HK-2 (cell line): ENCODE measurements at regions not wholly inside any gene's neighbourhood (a gene's known extent, or its start where the extent isn't known, plus 50 kb on each side); places are given as distances from the start of the nearest gene placed in this dataset.

Experiments used
- DNase-seq: peaks from one replicate; pipeline ENCODE4 v3.0.0-alpha.2; 2018; ENCODE audit not compliant: unreplicated experiment

DNA sequence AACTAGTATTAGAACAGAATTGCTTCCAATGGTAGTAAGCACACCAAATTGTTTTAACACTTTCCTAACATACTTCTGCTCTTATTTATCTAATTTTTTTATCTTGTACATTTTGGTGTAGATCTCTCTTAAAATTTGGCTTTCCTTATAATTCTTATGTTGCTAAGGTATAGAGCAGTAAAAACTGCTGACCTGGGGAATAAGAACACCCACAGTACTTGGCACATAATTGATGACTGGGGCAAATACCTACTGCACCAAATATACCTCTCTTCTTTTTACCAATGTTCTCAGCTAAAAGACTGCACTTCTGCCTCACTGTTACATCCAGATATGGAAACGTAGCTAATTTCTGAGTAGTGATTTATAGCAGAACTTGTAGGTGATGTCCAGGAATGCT lies 642.2 kb downstream of the LIG4 start:
- no peak for DNase-seq

DNA sequence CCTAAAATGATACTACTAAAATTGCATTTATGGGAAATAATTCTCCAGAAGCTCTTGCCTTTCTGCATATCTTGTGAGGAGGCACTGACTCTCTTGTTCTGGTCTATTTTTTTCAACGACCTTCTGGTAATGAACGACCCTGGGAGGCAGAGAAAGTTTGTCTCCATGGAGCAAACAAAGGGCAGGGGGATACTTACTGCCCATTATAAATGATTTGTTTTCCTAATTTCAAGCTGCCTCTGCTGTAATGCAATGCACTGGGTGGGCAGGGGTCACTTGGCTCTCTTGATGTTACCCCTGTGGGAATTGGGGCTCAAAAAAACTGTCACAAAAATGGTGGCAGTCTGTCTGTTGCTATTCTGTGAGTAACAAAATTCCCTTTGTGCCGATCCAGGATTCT lies 643.2 kb downstream of the LIG4 start:
- no peak for DNase-seq

DNA sequence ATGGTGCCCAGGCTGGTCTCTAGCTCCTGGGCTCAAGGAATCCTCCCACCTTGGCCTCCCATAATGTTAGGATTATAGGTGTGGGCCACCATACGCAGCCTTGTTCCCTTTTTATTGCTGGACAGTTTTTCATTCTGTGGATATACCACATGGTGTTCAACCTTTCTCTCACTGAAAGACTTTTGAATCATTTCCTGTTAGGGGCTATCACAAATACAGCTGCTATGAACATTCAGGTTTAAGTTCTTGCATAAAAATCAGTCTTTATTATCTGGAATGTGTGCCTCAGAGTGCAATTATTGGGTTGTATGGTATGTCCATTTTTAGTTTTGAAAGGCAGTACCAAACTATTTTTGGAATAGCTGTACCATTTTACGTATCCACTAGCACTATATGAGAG lies 647.2 kb downstream of the LIG4 start:
- DNase-seq, result no peak

DNA sequence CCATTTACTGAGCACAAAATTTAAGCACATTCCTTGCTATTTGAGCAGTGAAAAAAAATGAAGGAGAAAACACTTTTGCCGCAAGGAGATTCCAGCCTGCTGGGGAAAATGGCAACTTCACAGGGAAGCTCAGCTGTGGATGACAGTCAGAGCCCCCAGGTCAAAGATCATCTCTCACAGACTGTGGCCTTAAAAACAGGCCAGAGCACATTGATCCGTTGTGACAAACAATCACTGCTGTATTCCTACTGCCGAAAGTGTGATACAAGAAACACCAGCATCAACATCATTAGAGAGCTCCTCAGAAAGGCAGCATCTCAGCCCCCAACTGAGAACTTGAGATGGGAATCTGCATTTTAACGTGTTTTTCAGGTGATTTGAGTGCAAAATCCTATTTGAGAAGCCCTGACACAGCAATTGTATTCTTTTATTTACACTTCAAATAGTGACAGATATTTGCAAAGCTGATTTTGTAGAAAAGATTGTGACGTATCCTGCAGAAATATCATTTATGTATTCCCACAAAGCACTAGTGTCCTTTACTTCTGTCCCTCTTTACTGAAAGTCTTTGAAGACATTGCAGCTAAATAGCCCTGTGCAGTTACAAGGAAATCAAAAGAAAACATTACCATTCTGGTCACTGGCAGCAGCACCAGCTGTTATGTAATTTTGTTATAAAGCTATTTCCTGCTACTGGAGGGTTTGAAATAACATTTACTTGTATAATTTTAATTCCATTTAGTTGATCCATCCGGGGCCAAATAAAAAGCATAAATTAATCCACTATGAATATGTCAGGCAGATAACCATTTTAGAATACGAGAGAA lies 652.0 kb downstream of the LIG4 start:
- DNase-seq, result no peak

DNA sequence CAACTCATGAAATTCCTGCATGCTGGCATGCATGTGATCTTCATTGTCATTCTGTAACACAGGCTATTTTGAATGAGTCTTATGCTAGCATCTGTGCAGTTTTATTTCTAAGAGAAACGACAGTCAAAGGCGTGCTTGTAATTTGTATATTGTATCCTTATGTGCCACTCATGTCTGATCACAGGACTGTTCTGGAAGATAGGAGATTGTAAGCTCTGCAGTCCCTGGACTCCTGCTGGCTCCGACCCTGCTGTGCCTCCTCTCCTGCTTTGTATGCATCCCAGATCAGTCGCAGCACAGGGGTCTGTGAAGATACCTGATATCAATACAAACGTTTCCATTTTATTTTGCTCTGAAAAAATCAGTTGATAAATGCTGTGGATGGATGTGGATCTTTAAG lies 653.1 kb downstream of the LIG4 start:
- no peak for DNase-seq

DNA sequence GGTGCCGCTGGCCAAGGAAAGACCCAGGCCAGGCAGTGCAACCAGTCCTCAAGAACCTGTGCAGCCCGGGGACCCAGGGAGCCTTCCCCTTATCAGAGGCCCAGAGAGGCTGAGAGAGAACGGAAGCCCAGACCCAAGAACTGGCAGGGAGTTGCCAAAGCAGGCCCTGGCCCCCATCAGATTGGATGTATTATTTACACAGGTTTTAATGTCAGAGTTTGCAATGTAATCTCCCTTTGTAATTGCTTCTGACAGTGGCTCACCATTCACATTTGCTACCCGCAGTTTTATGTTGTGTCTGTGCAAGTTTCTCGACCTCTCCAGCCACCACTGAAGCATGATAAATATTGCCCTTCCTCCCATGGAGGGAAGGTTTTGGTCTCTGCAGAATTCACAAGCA lies 660.9 kb downstream of the LIG4 start:
- no peak for DNase-seq

DNA sequence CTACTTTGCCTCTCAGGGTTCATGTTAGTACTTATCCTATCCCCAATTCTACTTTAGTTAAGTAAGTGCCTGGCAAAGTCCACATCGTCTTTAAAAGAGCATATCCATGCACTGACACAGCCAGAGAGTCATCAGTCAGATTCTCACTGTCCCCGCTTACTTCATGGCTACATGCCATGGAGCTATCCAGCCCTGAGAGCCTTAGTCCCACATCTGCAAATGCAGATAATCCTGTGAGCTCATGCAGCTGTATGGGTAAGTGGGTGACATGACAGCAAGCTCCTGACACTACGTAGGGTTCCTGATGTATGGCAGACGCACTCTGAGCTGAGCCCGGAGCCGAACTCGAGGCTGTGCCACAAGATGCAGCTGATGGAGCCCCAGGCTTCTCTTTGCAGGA lies 661.5 kb downstream of the LIG4 start:
- DNase-seq, result no peak

DNA sequence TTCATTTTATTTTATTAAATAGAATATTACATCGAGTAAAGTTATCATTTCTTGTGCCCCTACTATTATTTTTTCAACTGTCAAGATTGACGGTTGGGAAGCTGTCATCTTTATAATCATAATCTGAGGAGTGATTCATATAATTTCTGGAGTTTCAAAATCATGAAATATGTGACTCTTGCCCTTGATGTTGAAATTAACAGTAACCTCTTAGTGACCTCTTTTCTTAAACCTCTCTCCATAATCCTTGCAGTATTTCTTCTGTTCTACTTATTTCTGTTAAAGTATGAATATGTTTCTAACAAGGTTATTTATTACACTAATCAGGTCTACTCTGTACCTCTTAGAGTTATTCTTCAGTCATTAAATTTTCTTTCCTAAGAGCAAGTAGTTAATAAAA lies 663.8 kb downstream of the LIG4 start:
- DNase-seq, result no peak

DNA sequence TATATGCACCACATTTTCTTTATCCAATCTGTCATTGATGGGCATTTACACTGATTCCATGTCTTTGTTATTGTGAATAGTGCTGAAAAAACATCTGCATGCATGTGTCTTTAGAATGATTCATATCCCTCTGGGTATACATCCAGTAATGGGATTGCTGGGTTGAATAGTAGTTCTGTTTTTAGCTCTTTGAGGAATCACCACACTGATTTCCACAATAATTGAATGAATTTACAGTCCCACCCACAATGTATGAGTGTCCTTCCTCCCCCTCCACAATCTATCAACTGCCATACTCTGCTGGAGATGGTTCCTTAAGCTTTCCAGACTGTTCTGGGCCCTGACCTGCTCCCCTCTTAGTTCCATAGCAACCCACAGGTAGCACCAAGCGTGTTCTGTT lies 667.0 kb downstream of the LIG4 start:
- no peak for DNase-seq

DNA sequence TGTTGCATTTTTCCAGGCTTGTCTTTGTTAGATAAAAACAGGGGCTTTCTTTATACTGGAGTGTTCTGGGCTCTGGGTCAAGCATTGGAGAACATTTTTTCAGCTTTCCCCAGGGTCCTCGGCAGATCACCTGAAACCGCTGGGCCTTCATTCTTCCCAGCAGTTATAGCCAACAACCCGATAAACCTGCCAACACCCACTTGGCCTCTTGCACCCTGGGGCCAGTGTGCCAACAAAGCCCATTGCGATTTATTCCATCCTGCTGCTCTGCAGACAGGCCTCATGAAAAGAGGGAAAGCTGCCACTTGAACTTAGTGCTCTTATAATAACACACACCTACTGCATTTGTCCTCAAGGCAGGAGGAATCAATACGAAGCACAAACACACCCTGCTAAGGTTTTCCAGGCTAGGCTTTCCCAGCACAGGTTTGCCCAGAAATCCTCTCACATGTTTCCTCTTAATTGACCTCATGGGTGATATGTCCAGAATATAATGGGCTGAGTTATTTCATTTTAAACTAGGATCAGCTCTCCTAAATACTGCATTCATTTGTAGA lies 669.3 kb downstream of the LIG4 start:
- DNase-seq, result no peak

DNA sequence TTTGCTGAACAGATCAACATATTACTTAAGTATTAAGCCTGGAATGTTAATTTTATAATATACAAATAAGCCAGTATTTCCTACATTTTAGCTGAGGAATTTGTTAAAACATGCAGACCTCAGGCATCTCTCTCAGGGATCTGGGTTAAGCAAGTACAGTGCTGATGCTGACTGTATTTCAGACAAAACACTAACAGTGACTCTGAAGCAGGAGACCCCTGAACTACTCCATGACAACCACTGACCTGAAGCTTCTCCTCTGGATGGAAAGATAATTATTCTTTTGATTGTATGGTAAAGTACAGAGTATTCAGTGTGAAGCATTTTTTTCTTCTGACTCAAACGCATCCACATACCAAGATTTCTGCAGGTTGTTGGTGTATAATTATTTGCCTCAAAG lies 680.8 kb downstream of the LIG4 start:
- no peak for DNase-seq

DNA sequence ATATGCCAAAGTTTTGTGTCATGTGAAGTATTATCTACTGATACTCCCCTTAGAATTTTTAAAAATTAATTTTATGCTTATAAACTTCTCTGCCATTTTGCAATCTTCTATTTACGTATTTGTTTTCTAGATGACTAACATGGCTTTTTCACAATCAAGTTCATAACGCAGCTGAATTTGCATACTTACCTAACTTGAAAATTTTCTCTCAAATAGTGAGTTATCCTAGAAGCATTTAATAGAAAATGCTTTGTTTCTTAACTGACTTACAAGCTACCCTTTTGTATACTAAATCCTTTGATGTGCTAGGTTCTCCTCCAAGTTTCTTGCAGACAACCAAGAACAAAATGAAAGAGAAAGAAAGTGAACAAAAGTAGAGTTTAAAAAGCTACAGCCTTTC lies 683.5 kb downstream of the LIG4 start:
- DNase-seq, result no peak

DNA sequence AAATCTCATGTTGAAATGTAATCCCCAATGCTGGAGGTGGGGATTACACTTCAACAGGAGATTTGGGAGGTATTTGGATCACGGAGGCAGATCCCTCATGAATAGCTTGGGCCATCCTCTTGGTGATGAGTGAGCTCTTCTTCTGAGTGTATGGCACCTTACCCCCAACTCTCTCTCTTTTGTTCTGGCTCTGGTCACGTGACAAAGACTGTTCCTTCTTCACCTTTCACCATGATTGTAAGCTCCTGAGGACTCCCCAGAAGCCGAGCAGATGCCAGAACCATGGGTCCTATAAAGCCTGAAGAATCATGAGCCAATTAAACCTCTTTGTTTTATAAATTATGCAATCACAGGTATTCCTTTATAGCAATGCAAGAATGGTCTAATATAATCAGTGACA lies 684.2 kb downstream of the LIG4 start:
- no peak for DNase-seq

DNA sequence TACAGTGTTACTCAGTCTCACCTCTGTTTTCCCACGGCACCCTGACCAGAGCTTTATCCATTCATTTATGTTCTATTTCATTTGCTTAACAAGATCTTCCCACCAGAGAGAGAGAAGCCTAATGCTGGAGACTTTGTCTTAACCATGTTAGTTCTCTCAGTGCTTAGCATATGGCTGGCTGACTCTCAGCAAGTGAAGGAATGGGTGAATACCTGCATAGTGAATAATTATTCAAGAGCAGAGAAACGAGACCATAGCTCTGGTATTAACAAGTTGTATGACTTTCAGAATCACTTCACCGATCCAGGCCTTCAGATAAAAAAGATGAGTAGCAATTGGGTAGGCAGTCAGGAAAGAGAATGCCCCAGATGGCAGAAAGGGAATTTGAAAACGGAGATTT lies 686.3 kb downstream of the LIG4 start:
- no peak for DNase-seq

DNA sequence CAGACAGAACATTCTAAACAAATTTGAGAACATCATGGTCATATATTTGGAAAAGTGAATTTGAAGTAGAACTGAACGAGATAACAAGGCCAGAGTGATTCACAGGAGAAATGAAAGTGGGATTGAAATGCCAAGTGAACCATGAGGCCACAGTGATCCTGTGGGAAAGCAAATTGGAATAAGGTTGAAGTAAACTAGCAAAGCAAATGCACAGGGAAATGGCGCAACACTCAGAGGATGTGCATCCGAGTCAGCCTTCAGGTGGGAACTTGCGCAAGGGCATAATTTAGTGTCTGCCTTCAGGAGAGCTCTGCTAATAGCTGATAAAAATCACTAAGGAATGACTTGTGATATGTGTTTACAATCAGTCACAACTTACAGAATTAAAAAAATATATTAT lies 696.6 kb downstream of the LIG4 start:
- no peak for DNase-seq

DNA sequence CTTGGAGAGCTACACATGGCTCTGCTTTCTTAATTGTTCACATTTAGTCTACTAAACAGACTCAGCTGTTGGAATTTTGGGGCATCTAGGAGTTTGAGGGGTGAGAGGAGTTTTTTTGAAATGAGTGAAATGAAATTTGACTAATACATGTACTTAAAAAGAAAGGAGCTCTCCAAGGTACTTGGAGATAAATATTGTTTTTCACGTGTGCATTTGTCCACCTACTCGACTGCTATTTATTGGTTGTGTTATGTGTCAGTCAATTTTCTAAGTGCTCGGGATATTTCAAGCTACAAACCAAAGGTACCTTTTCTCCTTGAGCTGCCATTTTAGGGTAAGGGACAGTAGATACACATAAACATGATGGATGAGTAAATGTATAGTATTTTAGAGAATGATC lies 697.0 kb downstream of the LIG4 start:
- DNase-seq, result no peak

DNA sequence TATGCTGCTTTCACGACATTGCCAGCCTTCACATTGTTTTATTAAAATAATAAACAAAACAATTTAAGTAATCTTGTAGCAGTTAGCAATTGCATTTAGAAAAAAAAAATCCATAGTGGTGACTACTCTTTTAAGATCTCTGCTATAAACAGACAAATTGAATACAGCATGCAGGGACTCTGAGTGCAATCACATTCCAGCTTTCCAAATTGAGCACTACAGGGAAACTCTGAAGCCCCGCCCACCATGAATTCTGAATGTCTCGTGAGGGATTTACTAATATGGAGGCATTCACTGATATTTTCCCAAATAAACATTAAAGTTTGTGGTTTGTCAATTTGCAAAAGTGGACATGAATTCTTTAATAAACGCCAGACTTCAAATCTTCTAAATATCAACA lies 698.8 kb downstream of the LIG4 start:
- DNase-seq, result no peak

DNA sequence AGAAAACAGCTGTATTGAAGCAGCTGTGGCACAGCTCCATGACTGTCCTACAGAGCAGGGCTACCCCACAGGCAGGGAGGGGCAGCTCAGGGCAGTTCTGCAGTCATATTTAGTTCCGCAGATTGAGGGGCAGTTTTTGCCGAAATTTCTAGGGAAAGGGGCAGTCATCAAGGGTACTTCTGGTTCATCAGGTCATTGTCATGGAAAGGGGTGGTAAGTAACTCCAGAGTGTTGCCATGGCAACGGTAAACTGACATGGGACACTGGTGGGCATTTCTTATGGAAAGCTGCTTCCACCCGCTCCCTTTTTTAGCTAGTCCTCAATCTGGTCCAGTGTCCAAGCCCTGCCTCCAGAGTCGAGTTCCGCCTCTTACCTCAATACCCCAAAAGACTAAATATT lies 702.8 kb downstream of the LIG4 start:
- DNase-seq, result no peak

DNA sequence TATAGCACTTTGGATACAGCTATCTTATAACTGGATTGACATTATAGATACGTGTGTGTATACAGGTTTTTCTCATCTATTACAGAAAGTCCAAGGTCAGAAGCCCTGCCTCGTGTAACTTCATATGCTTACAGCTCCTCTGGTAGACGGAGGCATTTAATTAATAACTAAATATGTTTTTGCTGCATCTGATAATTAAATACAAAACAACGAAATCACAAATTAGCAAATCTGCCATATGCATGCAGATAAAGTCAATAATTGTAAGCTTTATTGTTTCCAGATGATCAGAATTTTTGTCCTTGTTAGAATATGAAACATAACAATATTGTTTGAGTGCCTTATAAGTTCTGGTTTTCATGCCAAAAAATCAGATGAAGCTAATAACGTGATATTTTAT lies 717.7 kb downstream of the LIG4 start:
- no peak for DNase-seq

DNA sequence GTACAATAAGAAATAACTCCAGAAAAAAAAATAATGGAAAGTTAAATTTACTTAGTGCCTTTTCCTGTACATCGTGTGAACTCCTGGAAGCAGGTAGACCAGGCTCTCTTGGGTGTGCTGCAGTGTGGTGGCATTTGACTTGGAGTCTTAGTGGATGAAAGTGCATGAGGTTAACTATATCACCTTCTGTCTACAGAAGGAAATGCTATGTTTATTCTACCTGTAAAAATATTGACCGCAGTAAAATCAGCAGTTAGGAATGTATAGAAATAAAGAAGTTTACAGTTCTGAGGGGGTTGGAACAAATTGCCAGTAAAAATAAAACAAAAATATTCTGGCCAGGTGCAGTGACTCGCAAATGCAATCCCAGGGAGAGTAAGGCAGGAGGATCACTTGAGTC lies 722.1 kb downstream of the LIG4 start:
- DNase-seq, result no peak

DNA sequence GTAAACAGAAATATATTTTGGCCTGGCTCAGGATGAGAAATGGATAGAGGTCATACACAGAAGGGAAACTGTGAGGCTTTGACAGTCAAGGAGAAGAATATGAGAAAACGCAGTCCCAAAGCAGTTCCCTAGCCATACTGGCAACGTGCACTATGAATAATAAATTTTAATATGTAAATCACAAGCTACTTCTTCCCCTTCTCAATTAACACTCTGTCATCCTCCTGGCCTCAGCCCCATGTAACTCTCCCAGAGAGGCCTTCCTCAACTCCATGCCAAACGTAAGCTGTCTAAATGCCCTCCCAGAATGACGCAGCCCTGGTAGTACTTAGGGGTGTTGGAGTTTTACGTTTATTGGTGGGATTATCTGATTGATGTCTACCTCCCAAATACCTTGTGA lies 732.6 kb downstream of the LIG4 start:
- DNase-seq, result no peak

DNA sequence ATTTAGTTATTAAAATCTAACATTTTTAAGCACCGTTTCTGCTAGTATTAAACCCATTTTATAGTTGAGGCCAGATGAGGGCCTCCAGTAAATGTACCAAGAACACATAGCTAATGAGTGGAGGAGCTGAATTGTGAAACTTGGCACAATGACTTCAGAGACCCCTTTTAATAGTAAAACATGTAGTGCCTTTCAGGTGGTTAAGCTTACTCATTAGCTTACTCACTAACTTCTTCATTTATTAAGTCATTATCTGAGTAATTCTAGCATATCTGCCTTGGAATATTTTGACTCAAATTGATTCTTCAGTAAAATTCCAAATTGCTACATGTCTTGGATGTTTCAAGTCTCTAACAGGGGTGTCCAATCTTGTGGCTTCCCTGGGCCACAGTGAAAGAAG lies 735.2 kb downstream of the LIG4 start:
- DNase-seq, result no peak

DNA sequence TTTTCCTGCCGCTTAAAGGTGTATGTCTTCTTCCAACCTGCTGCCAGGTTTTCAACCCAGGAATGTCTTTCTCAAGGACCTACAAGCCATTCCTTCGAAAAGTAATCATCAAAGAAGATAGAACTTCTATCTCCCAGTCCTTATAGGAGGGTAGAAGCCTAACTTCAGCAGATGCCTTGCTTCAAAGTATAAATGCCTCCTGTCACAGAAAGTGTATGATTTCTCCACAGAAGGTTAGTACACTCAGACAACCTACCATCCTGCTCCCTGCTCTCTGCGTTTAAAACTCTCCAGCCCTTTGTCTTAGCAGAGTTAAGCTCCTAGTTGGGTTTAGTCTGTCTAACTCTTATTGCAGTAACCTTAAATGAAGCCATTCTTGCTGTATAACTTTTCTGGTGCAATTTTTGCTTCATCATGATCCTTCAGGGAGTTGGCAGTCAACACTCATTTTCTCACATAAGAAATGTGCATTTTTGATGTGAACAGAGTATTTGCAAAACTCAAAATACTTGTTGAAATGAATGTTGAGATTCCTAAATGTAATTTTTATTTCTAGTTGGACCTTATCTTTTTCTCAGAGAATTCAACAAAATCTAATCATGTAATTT lies 737.5 kb downstream of the LIG4 start:
- no peak for DNase-seq
